ENCODE measurements at regions not wholly inside any gene's neighbourhood (a gene's known extent, or its start where the extent isn't known, plus 50 kb on each side); places are given as distances from the start of the nearest gene placed in this dataset.
"Not testable (repeated sequence)": the region's sequence is repeated elsewhere in the genome, so short reads cannot be mapped to it uniquely, and the experiment has no call there.

DNA sequence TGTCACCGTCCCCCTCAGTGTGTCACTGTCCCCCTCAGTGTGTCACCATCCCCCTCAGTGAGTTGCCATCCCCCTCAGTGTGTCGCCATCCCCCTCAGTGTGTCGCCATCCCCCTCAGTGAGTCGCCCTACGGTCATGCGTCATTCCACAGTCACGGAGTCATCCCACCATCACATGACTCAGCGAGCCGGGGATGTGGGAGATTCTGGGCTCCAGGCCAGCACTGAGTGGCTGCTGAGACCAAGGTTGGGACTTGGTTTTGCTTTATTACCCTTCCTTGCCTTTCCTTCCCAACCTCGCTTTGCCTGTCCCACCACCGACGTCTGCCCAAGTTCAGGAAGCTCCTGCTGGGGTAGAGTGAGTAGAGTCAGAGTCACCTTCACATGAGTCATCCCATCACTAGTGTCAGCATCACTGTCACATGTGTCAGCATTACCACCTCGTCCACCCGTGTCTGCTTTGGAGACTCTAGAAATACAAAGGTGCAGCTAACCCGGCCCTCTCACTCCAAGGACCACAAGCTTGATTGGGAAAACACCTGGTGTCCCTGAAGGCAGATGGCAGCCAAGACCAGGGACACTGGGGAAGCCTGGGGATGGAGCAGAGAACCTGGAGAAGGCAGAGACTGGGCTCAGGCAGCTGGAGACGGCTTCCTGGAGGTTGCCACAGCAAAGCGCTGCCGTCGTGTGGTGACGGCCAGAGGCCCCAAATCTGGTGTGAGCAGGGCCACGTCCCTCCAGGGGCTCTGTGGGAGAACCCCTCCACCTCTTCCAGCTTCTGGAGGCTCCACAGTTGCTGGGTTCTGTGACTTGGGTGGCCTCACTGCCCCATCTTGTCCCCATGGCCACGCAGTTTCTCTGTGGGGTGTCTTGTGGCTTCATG, 485.2 kb upstream of the SALL3 start:
- no peak for DNase-seq

DNA sequence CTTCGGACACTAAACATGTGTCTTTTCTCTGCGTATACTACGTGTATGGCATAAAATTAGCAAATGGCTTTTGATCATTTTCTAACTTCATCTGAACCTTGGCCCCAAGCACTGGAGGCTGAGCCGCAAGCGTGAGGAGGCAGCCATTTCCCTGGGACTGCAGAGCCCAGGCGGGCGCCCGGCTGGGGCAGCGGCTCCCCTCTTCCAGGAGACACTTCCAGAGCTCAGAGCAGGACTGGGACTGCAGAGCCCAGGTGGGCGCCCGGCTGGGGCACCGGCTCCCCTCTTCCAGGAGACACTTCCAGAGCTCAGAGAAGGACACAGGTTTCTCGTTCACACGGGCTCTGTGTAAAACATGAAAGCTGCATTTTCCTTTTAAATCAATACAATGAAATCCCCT, 484.1 kb upstream of the SALL3 start:
- DNase-seq: no peak

DNA sequence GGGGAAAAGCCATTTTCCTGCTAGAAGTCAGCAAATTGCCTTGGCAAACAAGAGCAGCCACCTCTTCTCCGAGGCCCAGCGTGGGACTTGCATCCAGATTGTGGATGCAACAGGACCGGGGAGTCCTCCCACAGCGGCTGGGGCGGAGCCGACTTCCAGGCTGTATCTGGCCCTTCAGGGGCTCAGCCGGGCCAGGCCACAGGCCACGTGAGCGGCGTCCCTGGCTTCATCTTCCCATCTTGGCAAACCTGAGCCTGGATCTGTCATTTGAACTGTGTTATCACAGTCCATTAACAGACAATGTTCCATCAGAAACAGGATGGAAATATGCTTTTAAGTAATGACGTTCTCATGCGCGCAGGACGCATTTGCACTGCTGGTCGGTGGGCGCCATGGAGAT, 483.5 kb upstream of the SALL3 start:
- no peak for DNase-seq

DNA sequence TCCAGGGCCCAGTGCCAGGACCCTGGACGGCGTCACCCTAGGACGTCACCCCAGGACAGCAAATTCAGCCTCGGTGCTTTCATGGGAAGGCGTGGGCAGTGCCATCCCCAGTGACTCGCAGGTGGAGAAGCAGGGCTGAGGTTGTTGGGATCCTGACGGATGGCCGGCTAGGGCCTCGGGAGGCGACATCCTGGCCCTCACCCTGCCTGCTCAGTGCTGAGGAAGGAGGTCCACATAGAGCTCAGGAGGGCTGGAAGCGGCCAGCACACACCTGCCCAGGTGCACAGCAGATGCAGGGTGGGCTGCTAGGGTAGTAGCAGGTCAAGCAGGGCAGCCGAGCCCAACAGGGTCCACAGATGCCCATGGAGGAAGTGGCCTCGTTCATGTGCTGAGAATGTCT, 482.0 kb upstream of the SALL3 start:
- no peak for DNase-seq

DNA sequence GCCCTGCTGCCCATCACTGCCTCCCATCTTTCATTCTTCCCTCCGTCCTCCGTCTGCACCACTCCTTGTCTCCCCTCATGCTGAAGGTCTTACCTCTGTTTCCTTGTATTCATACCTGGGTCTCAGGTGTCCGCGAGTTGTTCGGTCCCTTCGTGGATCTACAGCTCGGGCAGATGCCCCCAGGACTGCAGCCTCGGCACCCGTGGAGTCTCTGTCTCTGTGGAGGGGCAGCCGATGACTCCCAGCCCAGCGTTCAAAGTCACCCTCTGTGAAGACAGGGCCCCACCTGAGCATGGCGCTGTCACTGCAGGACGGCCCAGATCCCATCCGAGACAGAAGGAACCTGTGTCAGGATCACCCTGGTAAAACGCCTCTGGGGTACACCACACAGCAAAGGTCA, 480.0 kb upstream of the SALL3 start:
- no peak for DNase-seq

DNA sequence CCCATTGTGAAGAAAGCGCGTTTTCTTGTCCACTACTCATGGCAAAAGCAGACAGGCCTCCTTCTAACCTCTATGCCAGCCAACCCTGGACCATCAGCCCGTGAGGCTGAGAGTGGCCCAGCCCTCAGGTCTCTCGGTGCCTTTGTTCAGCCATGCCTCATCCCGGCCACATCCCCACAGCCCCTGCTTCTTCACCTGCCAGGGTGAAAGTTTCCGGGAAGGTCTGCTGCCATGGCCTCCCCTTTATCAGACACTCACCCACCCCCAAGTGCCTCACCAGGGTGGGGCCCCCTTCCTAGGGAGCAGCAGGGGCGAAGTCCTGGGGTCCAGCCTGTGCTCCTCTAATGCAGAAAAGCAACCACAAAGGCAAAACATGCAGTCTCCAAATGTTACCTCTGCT, 478.4 kb upstream of the SALL3 start:
- no peak for DNase-seq

DNA sequence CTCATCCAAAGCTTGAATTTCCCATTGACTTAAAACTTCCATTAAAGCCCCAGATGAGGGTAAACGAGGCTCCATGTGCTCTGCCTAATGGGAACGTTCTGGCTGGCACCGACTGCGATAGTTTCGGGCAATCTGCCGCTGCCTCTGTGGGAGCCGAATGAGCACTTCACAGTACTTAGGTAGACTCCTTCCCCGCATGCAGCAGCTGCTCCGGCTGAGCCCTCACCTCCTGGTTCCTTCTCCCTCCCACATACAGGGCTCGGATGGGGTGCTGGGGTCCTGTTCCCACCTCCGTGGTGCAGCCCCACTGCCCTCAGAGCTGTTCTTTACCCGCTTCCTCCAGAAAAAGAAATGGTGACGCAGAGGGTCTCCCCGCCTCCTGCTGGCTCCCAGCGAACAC, 476.5 kb upstream of the SALL3 start:
- DNase-seq: no peak

DNA sequence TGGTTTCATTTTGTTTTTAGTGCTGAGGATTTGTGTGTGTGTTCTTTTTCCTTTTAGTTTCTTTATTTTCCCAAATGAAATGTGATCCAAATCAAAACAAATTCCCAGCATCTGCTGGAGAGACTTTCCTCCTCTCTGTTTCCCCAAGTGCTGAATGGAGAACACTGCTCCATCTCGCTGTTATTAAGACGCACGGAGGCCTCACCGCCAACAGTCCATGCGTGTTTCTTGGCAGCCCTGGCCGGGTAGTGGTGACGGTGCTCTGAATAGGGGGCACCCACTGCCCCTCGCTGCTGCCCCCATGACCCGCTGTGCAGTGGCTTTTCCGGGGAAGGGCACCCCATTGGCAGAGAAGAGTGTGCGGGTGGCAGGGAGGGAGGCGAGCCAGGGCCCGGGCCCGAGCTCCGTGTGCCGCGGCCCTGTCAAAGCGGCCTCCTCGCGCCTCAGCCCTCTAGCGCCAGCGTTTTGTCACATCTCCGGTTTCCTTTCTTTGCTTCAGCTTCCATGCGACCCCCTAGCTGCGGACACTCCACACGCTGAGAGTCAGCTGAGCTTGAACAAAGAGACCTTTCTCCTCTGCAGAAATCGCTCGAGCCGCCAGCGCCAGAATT, 473.7 kb upstream of the SALL3 start:
- DNase-seq: no peak

DNA sequence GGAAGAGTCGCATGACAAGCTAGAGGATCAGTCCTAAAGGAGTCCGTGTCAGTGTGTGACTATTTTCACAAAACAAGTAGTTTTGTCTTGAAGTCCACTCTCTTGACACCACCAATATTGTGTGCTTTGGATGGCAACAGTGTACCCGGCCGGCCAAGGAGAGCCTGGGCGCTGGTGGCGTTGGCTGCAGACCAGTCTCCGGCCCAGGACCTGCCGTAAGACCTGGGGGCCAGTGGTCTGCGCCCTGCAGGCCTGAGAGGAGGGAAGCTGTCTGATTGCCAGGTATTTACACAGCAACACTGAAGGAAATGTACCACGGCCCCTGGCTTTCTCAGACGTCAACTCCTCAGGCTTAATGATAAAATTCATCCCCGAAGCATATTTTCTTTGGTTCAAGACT, 472.4 kb upstream of the SALL3 start:
- no peak for DNase-seq

DNA sequence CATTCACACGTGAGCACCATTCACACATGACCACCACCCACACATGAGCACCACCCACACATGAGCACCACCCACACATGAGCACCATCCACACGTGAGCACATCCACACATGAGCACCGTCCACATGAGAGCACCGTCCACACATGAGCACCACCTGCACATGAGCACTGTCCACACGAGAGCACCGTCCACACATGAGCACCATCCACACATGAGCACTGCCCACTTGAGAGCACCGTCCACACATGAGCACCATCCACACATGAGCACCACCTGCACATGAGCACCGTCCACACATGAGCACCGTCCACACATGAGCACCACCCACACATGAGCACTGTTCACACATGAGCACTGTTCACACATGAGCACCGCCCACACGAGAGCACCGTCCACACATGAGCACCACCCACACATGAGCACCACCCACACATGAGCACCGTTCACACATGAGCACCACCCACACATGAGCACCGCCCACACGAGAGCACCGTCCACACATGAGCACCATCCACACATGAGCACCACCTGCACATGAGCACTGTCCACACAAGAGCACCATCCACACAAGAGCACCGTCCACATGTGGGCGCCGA, 471.3 kb upstream of the SALL3 start:
- DNase-seq: not testable (repeated sequence)

DNA sequence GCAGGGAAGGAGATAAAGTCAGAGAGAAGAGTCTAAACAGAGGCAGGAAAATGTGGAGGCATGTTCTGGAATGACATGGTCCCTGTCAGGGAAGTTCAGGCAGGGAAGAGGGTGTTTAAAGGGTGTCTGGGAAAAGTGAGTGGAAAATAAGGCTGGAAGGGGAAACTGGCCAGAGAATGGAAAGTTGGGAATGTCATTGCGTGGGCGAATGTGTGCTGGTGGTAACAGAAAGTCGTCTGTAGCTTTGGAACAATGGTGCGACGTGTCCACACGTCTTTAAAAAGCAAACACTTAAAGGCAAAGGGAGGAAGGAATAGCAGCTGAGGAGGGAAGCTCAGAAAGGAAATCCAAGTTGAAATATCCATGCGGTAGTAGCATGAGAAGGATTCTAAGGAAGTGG, 469.5 kb upstream of the SALL3 start:
- DNase-seq: no peak

DNA sequence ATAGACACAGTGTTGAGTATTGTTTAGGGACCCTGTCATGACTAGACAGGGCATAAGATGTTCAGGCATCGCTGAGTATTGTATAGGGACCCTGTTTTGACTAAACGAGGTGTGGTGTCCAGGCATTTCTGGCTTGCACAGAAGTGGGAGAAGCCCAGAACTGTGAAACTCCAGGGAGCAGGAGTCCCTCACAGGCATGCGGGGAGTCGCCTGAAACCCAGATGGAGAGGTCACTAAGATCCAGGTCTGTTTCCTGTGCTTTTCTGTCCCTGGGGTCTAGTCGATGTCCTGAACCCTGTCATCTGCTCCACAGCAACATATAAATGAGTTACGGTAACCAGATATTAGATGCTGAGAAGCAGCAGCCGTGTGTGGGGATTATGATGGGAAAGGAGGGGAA, 469.0 kb upstream of the SALL3 start:
- no peak for DNase-seq

DNA sequence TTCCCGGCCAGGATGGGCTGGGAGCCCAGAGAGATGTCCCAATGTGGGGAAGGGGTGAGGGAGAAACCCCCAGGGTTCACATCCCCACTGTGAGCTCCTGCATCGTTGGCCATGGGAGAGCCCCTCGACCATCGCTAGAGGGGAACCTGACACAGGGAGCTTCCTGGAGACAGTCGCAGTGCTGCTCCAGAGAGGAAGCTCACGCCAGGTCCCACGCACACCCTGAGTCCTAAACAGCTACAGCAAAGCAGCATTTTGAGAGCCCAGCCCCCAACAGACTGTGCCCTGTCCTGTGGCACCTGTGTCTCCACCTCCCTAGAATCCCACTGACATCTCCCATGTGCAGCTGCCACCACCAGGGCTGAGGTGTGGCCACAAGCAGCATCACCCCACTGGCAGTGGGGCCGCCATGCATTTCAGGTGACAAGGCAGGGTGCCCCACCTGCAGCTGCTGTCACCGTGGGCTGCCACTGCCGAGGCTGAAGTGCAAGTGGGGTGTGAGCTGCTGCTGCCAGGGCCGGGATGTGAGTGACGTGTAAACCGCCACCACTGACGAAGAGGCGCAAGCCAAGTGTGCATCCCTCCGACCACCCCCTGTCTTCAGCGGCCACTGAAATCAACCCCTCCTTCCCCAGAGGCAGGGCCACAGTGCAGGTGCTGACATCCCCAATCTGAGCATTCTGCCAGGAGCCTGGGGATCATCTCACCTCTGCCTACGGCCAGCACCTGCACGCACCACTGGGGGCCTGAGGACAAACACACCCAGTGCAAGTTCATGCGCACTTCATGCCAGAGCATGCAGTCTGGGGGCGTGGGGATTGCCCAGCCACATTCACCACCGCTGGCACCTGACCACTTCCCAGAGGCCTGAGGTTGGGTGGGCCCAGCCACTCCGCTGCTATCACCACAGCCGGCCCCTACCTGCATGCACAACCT, 467.7 kb upstream of the SALL3 start:
- DNase-seq: no peak

DNA sequence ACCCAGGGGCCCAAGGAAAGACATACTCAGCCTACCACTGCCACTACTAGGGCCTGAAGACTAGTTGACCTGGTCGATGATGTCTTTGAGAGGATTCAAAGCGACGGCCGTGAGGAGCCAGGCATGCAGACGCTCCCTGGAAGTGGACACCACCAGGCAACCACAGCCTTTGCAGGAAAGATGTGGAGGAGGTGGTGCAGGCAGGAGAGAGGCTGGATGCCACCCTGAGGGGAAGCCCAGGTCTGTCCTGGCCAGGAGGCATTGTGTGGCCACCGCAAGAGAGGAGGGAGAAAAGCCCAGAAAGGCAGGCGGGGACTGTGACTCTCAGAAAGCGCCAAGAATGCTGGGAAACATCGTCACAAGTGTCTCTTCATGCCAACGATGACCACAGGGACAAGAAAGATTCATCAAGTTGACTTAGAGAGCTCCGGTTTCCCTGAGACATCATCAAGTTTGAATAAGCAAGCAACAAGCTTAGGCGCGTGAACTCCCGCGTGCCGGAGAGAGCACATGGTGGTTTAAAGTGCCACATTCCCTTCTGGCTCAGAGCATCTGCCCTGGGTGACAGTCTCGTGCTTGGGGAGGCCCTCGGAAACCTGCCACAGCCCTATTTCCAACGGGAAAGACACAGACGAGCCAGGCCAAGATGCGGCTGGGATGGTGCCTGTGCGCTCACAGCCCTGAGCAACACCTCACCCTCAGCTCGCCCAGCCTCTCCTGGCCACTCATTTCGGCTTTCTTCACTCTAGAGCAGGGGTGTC, 464.5 kb upstream of the SALL3 start:
- DNase-seq: no peak

DNA sequence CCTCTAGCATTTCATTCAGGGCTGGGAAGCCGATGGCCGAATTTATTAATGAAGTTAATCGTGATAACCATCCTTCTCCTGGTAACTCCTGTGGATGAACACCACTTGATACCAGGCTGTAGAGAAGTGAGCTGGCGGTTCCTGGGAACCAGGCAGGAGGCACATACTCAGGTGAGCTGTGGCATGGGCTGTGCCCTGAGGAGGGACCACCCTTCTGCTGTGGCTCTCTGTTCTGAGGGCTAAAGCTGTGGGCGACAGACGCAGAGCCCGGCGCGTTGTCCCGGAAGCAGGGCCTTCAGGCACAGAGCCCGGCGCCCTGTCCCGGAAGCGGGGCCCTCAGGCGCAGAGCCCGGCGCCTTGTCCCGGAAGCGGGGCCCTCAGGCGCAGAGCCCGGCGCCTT, 462.3 kb upstream of the SALL3 start:
- no peak for DNase-seq

DNA sequence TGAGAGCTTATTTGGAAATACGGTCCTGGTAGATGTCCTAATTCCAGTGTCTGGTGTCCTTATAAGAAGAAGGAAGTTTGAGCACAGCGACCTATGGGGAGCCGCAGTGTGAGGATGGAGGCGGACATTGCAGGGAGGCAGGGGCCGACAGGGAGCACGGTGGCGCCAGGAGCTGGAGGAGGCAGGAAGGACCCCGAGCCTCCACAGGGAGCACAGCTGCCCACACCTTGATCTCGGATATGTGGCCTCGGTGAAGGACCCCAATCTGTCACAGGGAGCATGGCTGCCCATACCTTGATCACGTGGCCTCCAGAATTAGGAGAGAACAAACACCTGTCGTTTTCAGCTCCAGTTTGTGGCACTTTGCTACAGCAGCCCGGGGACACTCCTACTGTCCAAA, 461.6 kb upstream of the SALL3 start:
- DNase-seq: no peak

DNA sequence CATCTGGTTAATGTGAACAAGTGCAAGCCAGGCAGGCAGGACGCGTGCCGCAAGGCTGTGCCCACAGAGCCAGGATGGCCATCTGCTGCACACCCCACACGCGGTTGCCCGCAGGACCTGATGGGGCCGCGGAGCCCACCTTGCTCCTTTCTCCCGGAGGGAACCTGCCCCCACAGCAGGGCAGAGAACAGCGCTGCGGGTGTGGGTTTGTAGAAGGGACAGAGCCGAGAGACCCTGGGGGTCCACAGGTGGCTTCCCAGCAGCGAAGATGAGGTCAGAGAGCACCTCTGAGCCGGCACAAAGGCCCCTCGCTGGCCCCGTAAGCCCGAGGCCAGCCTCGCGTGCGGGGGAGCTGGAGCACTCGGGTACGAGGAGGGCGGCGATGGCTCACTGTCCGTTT, 460.8 kb upstream of the SALL3 start:
- DNase-seq: no peak

DNA sequence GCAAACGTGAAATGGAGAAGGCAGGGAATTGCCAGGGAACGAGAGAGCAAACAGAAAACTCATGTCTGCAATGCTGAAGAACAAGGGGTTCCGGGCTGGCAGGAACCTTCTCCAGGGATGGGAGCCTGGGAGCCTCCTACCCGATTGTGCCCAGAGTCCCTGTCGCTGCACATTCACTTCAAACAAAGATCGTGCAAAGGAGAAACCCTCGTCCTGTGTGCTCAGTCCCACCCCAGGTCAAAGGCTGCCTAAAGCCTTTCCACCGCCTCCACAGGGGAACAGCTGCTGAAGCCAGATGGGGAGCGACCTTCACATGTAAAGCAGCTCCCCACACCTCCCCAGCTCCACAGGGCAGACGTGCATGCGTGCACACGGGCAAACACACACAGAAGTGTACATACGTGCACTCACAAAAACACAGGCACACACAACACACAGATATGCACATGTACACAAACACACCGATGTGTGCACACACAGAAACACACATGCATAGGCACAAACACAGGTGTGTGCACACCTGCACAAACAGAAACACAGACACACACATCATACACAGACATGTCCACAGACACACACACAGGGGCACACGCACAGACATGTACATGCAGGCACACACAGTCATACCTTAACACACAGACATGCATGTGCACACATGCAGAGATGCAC, 460.1 kb upstream of the SALL3 start:
- no peak for DNase-seq

DNA sequence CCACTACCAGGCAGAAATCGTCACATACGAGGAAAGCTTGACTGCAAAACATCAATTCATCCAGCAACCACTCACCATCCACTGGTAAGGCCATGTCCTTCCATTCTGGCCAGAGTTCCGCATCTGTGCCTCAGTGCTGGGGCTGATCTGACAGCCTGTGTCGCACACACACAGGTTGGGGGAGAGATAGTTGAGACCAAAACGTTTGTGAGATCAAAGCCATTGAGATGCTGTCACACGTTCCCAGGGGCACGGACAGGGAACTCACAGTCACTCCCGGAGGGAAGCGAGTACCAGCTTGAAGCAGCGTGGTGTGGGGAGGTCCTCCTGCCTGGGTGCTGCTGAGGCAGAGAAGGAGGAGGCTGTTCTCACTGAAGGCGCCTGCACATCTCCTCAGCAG, 458.5 kb upstream of the SALL3 start:
- DNase-seq: no peak

DNA sequence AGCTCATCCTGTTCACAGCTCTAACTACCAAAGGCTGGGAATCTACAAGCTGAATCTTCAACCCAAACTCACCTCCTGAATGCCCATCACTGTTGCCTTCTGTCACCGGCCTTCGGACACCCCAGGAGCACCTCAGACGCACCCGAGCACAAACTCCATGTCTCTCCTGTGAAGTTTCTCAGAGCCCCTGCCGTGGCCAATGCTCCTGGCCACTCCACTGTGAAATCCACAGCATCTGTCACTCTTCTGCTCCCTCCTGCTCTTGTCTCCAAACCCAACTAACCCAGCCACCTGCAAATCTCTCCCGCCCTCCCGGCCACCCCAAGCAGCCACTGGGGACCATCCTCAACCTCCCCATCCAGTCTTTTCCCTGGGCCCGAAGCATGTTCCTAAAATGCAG, 457.9 kb upstream of the SALL3 start:
- no peak for DNase-seq

DNA sequence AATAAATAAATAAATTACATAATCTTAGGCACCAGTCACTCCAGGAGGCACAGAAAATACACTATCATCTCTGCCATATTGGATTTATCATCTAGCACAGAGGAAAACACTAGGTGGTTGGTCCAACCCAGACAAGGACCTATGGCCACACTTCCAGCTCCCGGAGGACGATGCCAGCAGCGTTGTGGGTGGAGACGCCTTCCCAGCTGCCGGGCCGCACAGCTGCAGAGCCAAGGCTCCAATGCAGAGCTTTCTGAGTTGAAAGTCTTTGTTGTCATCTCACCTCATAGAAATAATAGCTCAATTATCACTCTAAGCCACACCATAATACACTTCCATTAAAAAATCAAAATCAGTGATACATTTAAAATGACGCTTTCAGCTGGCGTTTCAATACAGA, 457.1 kb upstream of the SALL3 start:
- DNase-seq: no peak

DNA sequence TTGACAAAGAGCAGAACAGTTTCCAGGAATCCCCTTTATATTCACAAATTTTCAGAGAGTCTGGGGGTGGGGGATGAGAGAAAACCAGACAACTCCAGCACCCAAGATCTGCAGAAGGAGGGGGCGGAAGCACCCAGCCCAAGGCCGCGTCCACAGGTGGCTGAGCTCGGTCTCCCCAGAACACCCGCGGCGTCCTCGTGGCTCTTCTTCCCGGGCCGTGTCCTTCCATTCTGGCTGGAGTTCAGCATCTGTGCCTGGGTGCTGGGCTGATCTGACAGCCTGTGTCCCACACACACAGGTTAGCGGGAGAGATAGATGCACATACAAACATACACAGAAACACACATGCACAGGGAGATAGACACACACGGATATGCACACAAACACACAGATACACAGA, 455.8 kb upstream of the SALL3 start:
- no peak for DNase-seq
